OCI-LY1 (cell line): ENCODE measurements at regions not wholly inside any gene's neighbourhood (a gene's known extent, or its start where the extent isn't known, plus 50 kb on each side); places are given as distances from the start of the nearest gene placed in this dataset.

ENCODE experiments used
- H2AFZ ChIP-seq: fragments of 200-600 bp; sonication (generic), shearing (Covaris generic); 2 replicates; pipeline ENCODE4 v1.6.0; 2014; ENCODE audit warnings: antibody characterized with exemption, mild to moderate bottlenecking, low read length
- H3F3A ChIP-seq: fragments of 200-600 bp; sonication (generic), shearing (Covaris generic); 2 replicates; pipeline ENCODE4 v1.6.0; 2014; ENCODE audit warnings: mild to moderate bottlenecking, antibody characterized with exemption, low read length, moderate library complexity; ENCODE audit not compliant: insufficient read depth
- H3K27ac ChIP-seq: fragments of 200-600 bp; sonication (generic); 2 replicates; pipeline ENCODE4 v1.5.1; 2014; ENCODE audit warnings: low read length, mixed run types, mild to moderate bottlenecking, low read depth; ENCODE audit not compliant: poor library complexity, severe bottlenecking
- H3K27me3 ChIP-seq: fragments of 200-600 bp; sonication (generic); 2 replicates; pipeline ENCODE4 v1.6.0; 2014; ENCODE audit warnings: antibody characterized with exemption, mild to moderate bottlenecking, low read length, moderate library complexity; ENCODE audit not compliant: insufficient read depth
- H3K36me3 ChIP-seq: fragments of 200-600 bp; sonication (generic); 2 replicates; pipeline ENCODE4 v1.6.1; 2014; ENCODE audit warnings: mild to moderate bottlenecking, antibody characterized with exemption, low read length, moderate library complexity, mixed read lengths; ENCODE audit not compliant: insufficient read depth
- H3K4me1 ChIP-seq: fragments of 200-600 bp; sonication (generic); 2 replicates; pipeline ENCODE4 v1.5.1; 2014; ENCODE audit warnings: mild to moderate bottlenecking, low read length, moderate library complexity; ENCODE audit not compliant: insufficient read depth, severe bottlenecking
- H3K4me2 ChIP-seq: fragments of 200-600 bp; sonication (generic), shearing (Covaris generic); 2 replicates; pipeline ENCODE4 v1.6.1; 2014; ENCODE audit warnings: low read length
- H3K4me3 ChIP-seq: fragments of 200-600 bp; sonication (generic); 2 replicates; pipeline ENCODE4 v1.5.1; 2014; ENCODE audit warnings: low read length, low read depth, mild to moderate bottlenecking, mixed read lengths; ENCODE audit not compliant: poor library complexity, severe bottlenecking
- H3K79me2 ChIP-seq: fragments of 200-600 bp; shearing (Covaris generic); 2 replicates; pipeline ENCODE4 v1.6.1; 2016; ENCODE audit warnings: mixed run types, low read length, mixed read lengths; ENCODE audit not compliant: insufficient read depth
- H3K9ac ChIP-seq: fragments of 200-600 bp; sonication (generic), shearing (Covaris generic); 2 replicates; pipeline ENCODE4 v1.6.1; 2014; ENCODE audit warnings: mild to moderate bottlenecking, low read length, mixed read lengths
- H3K9me2 ChIP-seq: fragments of 200-600 bp; sonication (generic), shearing (Covaris generic); 2 replicates; pipeline ENCODE4 v1.6.1; 2014; ENCODE audit warnings: low read depth, mild to moderate bottlenecking, low read length, mixed read lengths
- H3K9me3 ChIP-seq: fragments of 200-600 bp; shearing (Covaris generic); 2 replicates; pipeline ENCODE4 v1.6.1; 2014; ENCODE audit warnings: low read length, mixed read lengths
- H4K20me1 ChIP-seq: fragments of 200-600 bp; sonication (generic), shearing (Covaris generic); 2 replicates; pipeline ENCODE4 v1.6.0; 2016; ENCODE audit warnings: mild to moderate bottlenecking, low read length; ENCODE audit not compliant: insufficient read depth
- CTCF ChIP-seq: fragments of 200-600 bp; sonication (generic), shearing (Covaris generic); IDR thresholded peaks from 2 replicates; pipeline ENCODE4 v1.5.1; 2017; ENCODE audit warnings: mild to moderate bottlenecking, antibody characterized with exemption, low read length, moderate library complexity, mixed read lengths
- EZH2 ChIP-seq: fragments of 200-600 bp; sonication (generic), shearing (Covaris generic); IDR thresholded peaks from 2 replicates; pipeline ENCODE4 v1.8.0; 2017; ENCODE audit warnings: borderline replicate concordance, mixed run types, mild to moderate bottlenecking, antibody characterized with exemption, low read length, moderate library complexity, mixed read lengths

GRCh38 chr16:75938818-75939217, 212.5 kb upstream of the CPHXL start:
- no peaks in the 10 kb centered on the region for H3K79me2 ChIP-seq
- no peak overlapping the region for H3K27ac ChIP-seq
- TF ChIP-seq CTCF (no peak), EZH2 (no peak)
- H2AFZ ChIP-seq: no peak overlapping the region
- no peak overlapping the region for H3K4me3 ChIP-seq
- H3K9me3 ChIP-seq: no peaks in the 10 kb centered on the region
- no peak overlapping the region for H3K4me2 ChIP-seq
- H3K4me1 ChIP-seq: no peaks in the 10 kb centered on the region
- no peaks in the 10 kb centered on the region for H3K36me3 ChIP-seq
- H3K9ac ChIP-seq: no peak overlapping the region
- H3K27me3 ChIP-seq: no peaks in the 10 kb centered on the region
- H3F3A ChIP-seq: no peaks in the 10 kb centered on the region
- no peaks in the 10 kb centered on the region for H3K9me2 ChIP-seq
- no peaks in the 10 kb centered on the region for H4K20me1 ChIP-seq

- no peaks in the 10 kb centered on the region for H4K20me1 ChIP-seq
- H3K27ac ChIP-seq: no peak overlapping the region
- no peaks in the 10 kb centered on the region for H3K27me3 ChIP-seq
- H3K9me3 ChIP-seq: no peaks in the 10 kb centered on the region
- H3K4me3 ChIP-seq: no peak overlapping the region
- no peaks in the 10 kb centered on the region for H3K9me2 ChIP-seq
- no peaks in the 10 kb centered on the region for H3K36me3 ChIP-seq
- TF ChIP-seq EZH2 (no peak), CTCF (no peak)
- H3K79me2 ChIP-seq: no peaks in the 10 kb centered on the region
- no peak overlapping the region for H3K9ac ChIP-seq
- no peak overlapping the region for H3K4me2 ChIP-seq
- no peak overlapping the region for H2AFZ ChIP-seq
- no peaks in the 10 kb centered on the region for H3K4me1 ChIP-seq
- no peaks in the 10 kb centered on the region for H3F3A ChIP-seq
Measured at GRCh38 chr16:75942351-75942750, 216.1 kb upstream of the CPHXL start.

GRCh38 chr16:75942936-75943335, 216.6 kb upstream of the CPHXL start:
- Histone ChIP-seq H3K27ac (no peak overlapping the region), H4K20me1 (no peaks in the 10 kb centered on the region), H3K9ac (no peak overlapping the region), H3K4me2 (no peak overlapping the region), H3K9me3 (no peaks in the 10 kb centered on the region), H2AFZ (no peak overlapping the region), H3K4me3 (no peak overlapping the region), H3K9me2 (no peaks in the 10 kb centered on the region), H3K27me3 (no peaks in the 10 kb centered on the region), H3K36me3 (no peaks in the 10 kb centered on the region), H3K4me1 (no peaks in the 10 kb centered on the region), H3F3A (no peaks in the 10 kb centered on the region), H3K79me2 (no peaks in the 10 kb centered on the region)
- TF ChIP-seq CTCF (no peak), EZH2 (no peak)
